ENCODE measurements at regions not wholly inside any gene's neighbourhood (a gene's known extent, or its start where the extent isn't known, plus 50 kb on each side); places are given as distances from the start of the nearest gene placed in this dataset.

- no peak overlapping the region for H3K4me3 ChIP-seq (ENCODE audit: low read depth, low read length)
Measured at GRCh38 chr4:132506568-132506967, 642.5 kb upstream of the PCDH10 start.

- H3K4me3 ChIP-seq (ENCODE audit: low read depth, low read length) = no peak overlapping the region
Measured at GRCh38 chr4:132513491-132513890, 635.6 kb upstream of the PCDH10 start.

- H3K4me3 ChIP-seq (ENCODE audit: low read depth, low read length) = no peak overlapping the region
Measured at GRCh38 chr4:132526652-132527051, 622.4 kb upstream of the PCDH10 start.

GRCh38 chr4:132527817-132528216 is 621.3 kb upstream of the PCDH10 start:
- H3K4me3 ChIP-seq (ENCODE audit: low read depth, low read length) = no peak overlapping the region

- no peak overlapping the region for H3K4me3 ChIP-seq (ENCODE audit: low read depth, low read length)
Measured at GRCh38 chr4:132530861-132531260, 618.2 kb upstream of the PCDH10 start.

GRCh38 chr4:132540268-132540667 is 608.8 kb upstream of the PCDH10 start:
- no peak overlapping the region for H3K4me3 ChIP-seq (ENCODE audit: low read depth, low read length)

GRCh38 chr4:132540797-132541196 is 608.3 kb upstream of the PCDH10 start:
- no peak overlapping the region for H3K4me3 ChIP-seq (ENCODE audit: low read depth, low read length)

- no peak overlapping the region for H3K4me3 ChIP-seq (ENCODE audit: low read depth, low read length)
Measured at GRCh38 chr4:132542228-132542627, 606.9 kb upstream of the PCDH10 start.

- H3K4me3 ChIP-seq (ENCODE audit: low read depth, low read length) = no peak overlapping the region
Measured at GRCh38 chr4:132548463-132548862, 600.6 kb upstream of the PCDH10 start.

- H3K4me3 ChIP-seq (ENCODE audit: low read depth, low read length) = no peak overlapping the region
Measured at GRCh38 chr4:132556316-132556715, 592.8 kb upstream of the PCDH10 start.

- no peak overlapping the region for H3K4me3 ChIP-seq (ENCODE audit: low read depth, low read length)
Measured at GRCh38 chr4:132557660-132558059, 591.4 kb upstream of the PCDH10 start.

- no peak overlapping the region for H3K4me3 ChIP-seq (ENCODE audit: low read depth, low read length)
Measured at GRCh38 chr4:132564920-132565319, 584.2 kb upstream of the PCDH10 start.

GRCh38 chr4:132565542-132565941 is 583.6 kb upstream of the PCDH10 start:
- H3K4me3 ChIP-seq (ENCODE audit: low read depth, low read length) = no peak overlapping the region

- no peak overlapping the region for H3K4me3 ChIP-seq (ENCODE audit: low read depth, low read length)
Measured at GRCh38 chr4:132572210-132572609, 576.9 kb upstream of the PCDH10 start.

GRCh38 chr4:132587626-132588025 is 561.5 kb upstream of the PCDH10 start:
- H3K4me3 ChIP-seq (ENCODE audit: low read depth, low read length) = no peak overlapping the region

- no peak overlapping the region for H3K4me3 ChIP-seq (ENCODE audit: low read depth, low read length)
Measured at GRCh38 chr4:132592340-132592739, 556.8 kb upstream of the PCDH10 start.

- H3K4me3 ChIP-seq (ENCODE audit: low read depth, low read length) = no peak overlapping the region
Measured at GRCh38 chr4:132592850-132593249, 556.2 kb upstream of the PCDH10 start.

- H3K4me3 ChIP-seq (ENCODE audit: low read depth, low read length) = no peak overlapping the region
Measured at GRCh38 chr4:132593717-132594400, 555.2 kb upstream of the PCDH10 start.

- H3K4me3 ChIP-seq (ENCODE audit: low read depth, low read length) = no peak overlapping the region
Measured at GRCh38 chr4:132596186-132596585, 552.9 kb upstream of the PCDH10 start.

GRCh38 chr4:132605551-132605950 is 543.5 kb upstream of the PCDH10 start:
- H3K4me3 ChIP-seq (ENCODE audit: low read depth, low read length) = no peak overlapping the region

GRCh38 chr4:132614682-132615081 is 534.4 kb upstream of the PCDH10 start:
- no peak overlapping the region for H3K4me3 ChIP-seq (ENCODE audit: low read depth, low read length)

GRCh38 chr4:132619968-132620367 is 529.1 kb upstream of the PCDH10 start:
- H3K4me3 ChIP-seq (ENCODE audit: low read depth, low read length) = no peak overlapping the region
